ENCODE measurements at regions not wholly inside any gene's neighbourhood (a gene's known extent, or its start where the extent isn't known, plus 50 kb on each side); places are given as distances from the start of the nearest gene placed in this dataset.

DNA sequence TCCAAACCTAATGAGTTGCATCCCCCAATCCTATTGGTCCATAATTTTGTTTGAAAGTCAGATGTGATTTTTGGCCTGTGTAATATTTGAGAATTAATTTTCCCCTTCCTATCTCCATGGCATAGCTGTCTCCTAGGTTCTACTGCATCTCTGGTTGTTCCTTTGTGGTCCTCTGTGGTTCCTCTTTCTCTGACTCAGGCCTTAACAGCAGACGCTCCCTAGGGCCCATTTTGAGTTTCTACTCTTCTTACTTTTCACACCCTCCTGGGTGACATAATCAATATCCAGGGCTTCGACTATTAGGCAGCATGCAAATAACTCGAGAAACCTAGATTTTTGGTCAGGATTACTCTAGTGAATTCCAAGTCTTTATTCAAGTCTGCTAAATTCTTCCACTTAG is 160.7 kb downstream of the RFC3 start:
- Histone ChIP-seq H3K27me3 (ENCODE audit: low read depth, low read length) (no peaks in the 10 kb centered on the region), H3K4me3 (ENCODE audit: low read depth in 1 of 2, low read length in 2 of 2) (no peak overlapping the region), H3K27ac (ENCODE audit: low read length) (no peak overlapping the region), H3K4me1 (ENCODE audit: control insufficient read depth in 1 of 2, insufficient read depth in 2 of 2, low read length in 2 of 2) (no peaks in the 10 kb centered on the region), H3K9me3 (ENCODE audit: control insufficient read depth in 1 of 2, low read length in 2 of 2) (no peaks in the 10 kb centered on the region), H3K36me3 (ENCODE audit: control insufficient read depth in 1 of 2, insufficient read depth in 2 of 2, low read length in 2 of 2) (no peaks in the 10 kb centered on the region)

DNA sequence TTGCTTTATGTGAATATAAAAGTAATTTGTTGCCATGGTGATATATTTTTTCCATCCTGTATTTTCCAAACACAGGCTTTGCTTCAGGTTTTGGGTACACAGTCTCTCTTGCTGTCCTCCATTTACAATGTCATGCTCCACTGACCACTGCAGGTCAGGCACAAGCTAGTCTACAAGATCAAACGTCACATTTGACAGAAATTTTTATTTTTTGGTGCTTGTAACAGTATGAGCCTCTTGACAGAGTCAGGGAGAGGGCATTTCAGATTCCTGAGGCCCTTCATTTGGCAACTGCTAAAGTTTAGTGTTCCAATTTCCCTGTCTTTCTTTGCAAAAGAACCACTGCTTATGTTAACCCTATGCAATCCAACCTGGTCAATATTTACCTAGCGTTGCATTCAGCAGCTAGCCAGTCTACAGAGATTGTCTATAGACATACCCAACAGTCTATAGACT is 175.0 kb downstream of the RFC3 start:
- no peak overlapping the region for H3K27ac ChIP-seq (ENCODE audit: low read length)

DNA sequence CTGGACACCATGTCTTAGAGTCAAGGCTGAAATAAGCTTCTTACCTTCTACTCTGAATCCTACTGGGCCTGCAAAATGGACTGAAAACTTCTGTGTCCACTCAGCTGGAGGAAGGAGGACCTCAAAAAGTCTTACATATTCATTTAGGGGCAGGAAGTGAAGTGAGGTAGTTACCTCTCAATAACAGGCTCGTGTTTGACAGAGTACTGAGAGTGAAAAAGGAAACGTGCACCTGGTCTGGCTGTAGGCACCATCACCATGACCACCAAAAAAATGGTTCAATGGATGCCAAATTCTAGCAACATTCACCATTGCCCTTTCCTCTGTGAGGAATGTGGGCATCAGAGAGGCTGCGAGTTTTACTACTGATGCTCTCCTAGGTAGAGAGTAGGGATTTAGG is 176.2 kb downstream of the RFC3 start:
- no peaks in the 10 kb centered on the region for H3K36me3 ChIP-seq (ENCODE audit: control insufficient read depth in 1 of 2, insufficient read depth in 2 of 2, low read length in 2 of 2)
- no peak overlapping the region for H3K27ac ChIP-seq (ENCODE audit: low read length)
- H3K27me3 ChIP-seq (ENCODE audit: low read depth, low read length): no peaks in the 10 kb centered on the region
- no peaks in the 10 kb centered on the region for H3K9me3 ChIP-seq (ENCODE audit: control insufficient read depth in 1 of 2, low read length in 2 of 2)
- peaks cover 0 to under 1% of the 10 kb centered on the region in 2 donors for H3K4me1 ChIP-seq (ENCODE audit: control insufficient read depth in 1 of 2, insufficient read depth in 2 of 2, low read length in 2 of 2)
- H3K4me3 ChIP-seq (ENCODE audit: low read depth in 1 of 2, low read length in 2 of 2): no peak overlapping the region

More for the DNA sequence above, 175.0 kb downstream of the RFC3 start:
- H3K4me3 ChIP-seq (ENCODE audit: low read depth in 1 of 2, low read length in 2 of 2): no peak overlapping the region
- H3K9me3 ChIP-seq (ENCODE audit: control insufficient read depth in 1 of 2, low read length in 2 of 2): no peaks in the 10 kb centered on the region
- no peaks in the 10 kb centered on the region for H3K4me1 ChIP-seq (ENCODE audit: control insufficient read depth in 1 of 2, insufficient read depth in 2 of 2, low read length in 2 of 2)
- H3K27me3 ChIP-seq (ENCODE audit: low read depth, low read length): no peaks in the 10 kb centered on the region
- H3K36me3 ChIP-seq (ENCODE audit: control insufficient read depth in 1 of 2, insufficient read depth in 2 of 2, low read length in 2 of 2): no peaks in the 10 kb centered on the region

DNA sequence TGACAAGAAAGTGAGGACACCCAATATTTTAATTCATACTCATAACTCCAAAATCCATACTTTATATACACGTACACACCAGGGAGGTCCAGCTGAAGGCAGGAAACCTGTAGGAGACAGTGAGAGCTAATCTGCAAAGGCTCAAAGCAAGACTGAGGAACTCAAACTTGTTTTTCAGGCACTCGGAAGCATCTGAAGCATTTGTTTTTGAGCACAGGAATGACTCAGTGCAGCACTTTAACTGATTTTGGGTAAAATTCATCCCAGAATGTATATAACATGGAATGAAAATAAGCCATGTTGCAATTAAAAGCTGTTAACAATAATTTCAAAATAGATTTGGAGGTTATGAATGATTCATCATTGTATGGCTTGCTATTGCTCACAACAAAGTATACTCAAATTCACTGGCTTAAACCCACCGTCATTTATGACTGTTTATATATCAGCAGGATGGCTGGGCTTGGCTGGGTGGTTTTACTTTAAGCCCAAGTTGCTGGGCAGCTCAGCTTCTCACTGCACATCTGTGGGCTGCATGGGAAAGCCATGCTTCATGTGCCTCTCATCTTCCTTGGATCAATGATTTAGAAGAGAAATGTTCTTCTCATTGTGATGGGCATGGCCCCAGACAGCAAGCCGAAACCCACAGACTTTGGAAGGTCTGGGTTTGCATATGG is 177.0 kb downstream of the RFC3 start:
- Histone ChIP-seq H3K4me1 (ENCODE audit: control insufficient read depth in 1 of 2, insufficient read depth in 2 of 2, low read length in 2 of 2) (peaks cover 0 to 8% of the 10 kb centered on the region in 2 donors), H3K4me3 (ENCODE audit: low read depth in 1 of 2, low read length in 2 of 2) (no peak overlapping the region), H3K27ac (ENCODE audit: low read length) (no peak overlapping the region), H3K9me3 (ENCODE audit: control insufficient read depth in 1 of 2, low read length in 2 of 2) (no peaks in the 10 kb centered on the region), H3K36me3 (ENCODE audit: control insufficient read depth in 1 of 2, insufficient read depth in 2 of 2, low read length in 2 of 2) (no peaks in the 10 kb centered on the region), H3K27me3 (ENCODE audit: low read depth, low read length) (no peaks in the 10 kb centered on the region)

DNA sequence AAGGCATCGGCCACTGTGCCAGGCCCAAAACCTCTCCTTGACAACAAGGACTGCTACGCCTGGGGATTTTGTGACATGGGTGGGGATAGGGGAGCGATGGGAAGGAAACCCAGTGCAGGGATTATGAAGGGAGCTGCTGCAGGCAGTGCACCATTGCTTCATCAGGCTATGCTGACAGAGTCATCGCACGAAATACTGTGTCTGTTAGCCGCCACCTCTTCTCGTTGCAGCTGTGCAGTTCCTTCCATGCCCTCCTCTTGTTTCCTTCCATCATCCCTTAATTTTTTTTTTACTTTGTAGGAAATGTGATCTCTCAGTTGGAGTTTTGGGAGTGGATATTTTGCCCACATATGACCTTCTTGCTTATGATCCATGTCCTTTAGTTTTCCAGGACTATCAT is 178.7 kb downstream of the RFC3 start:
- Histone ChIP-seq H3K27me3 (ENCODE audit: low read depth, low read length) (no peaks in the 10 kb centered on the region), H3K4me3 (ENCODE audit: low read depth in 1 of 2, low read length in 2 of 2) (no peak overlapping the region), H3K4me1 (ENCODE audit: control insufficient read depth in 1 of 2, insufficient read depth in 2 of 2, low read length in 2 of 2) (peaks cover 0 to 14% of the 10 kb centered on the region in 2 donors), H3K27ac (ENCODE audit: low read length) (no peak overlapping the region), H3K36me3 (ENCODE audit: control insufficient read depth in 1 of 2, insufficient read depth in 2 of 2, low read length in 2 of 2) (no peaks in the 10 kb centered on the region), H3K9me3 (ENCODE audit: control insufficient read depth in 1 of 2, low read length in 2 of 2) (no peaks in the 10 kb centered on the region)

DNA sequence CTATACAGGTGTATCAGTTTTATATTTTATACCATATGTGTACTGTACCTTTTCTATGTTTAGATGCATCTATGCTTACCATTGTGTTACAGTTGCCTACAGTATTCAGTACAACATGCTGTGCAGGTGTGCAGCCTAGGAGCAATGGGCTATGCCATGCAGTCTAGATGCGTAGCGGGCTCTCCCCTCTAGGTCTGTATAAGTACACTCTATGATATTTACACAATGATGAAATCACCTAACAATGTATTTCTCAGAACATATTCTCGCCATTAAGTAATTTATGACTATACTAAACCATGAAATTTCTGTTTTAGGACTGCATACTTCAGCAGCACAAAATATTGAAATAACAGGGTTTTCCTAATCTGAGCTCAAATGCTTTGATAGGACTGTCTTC is 179.6 kb downstream of the RFC3 start:
- no peaks in the 10 kb centered on the region for H3K9me3 ChIP-seq (ENCODE audit: control insufficient read depth in 1 of 2, low read length in 2 of 2)
- no peaks in the 10 kb centered on the region for H3K36me3 ChIP-seq (ENCODE audit: control insufficient read depth in 1 of 2, insufficient read depth in 2 of 2, low read length in 2 of 2)
- H3K4me3 ChIP-seq (ENCODE audit: low read depth in 1 of 2, low read length in 2 of 2): no peak overlapping the region
- H3K4me1 ChIP-seq (ENCODE audit: control insufficient read depth in 1 of 2, insufficient read depth in 2 of 2, low read length in 2 of 2): peaks cover 0 to 14% of the 10 kb centered on the region in 2 donors
- H3K27ac ChIP-seq (ENCODE audit: low read length): no peak overlapping the region
- no peaks in the 10 kb centered on the region for H3K27me3 ChIP-seq (ENCODE audit: low read depth, low read length)

DNA sequence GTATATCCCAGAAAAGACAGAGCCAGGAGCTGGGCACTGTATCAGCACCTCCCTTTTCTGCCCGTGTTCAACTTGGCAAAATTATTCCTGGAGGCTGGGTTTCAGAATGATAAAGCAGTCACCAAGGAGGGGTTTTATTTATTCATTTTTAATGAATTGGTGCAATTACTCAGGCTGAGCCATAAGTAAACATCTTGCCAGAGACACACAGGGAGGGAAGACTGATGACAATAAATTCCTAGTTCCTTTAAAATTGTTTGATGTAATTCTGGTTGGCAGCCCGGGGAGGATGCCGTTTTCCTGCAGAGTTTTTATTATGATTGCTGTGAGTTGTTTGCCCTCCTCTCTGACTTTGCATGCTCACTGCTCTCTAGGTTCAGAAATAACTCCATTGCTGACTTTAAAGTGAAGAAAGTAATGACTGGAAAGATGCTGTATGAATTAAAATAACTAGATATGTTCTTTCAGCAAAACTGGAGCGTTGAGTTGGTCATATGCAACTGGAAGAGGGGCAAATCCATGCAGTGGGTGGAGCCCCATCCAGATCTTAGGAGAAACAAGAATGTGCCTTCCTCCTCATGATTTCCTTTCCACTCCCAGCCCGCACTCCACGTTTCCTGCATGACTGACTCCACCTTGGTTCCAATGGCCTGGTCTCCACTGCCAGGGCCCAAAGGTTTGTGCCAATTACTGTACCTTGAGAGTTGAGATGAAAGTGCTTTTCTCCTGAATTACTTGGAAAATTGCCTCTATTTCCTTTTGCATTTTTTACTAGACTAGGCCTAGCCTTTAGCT is 182.1 kb downstream of the RFC3 start:
- Histone ChIP-seq H3K27me3 (ENCODE audit: low read depth, low read length) (no peaks in the 10 kb centered on the region), H3K4me1 (ENCODE audit: control insufficient read depth in 1 of 2, insufficient read depth in 2 of 2, low read length in 2 of 2) (peaks cover 0 to 14% of the 10 kb centered on the region in 2 donors), H3K36me3 (ENCODE audit: control insufficient read depth in 1 of 2, insufficient read depth in 2 of 2, low read length in 2 of 2) (no peaks in the 10 kb centered on the region), H3K4me3 (ENCODE audit: low read depth in 1 of 2, low read length in 2 of 2) (no peak overlapping the region), H3K9me3 (ENCODE audit: control insufficient read depth in 1 of 2, low read length in 2 of 2) (no peaks in the 10 kb centered on the region), H3K27ac (ENCODE audit: low read length) (no peak overlapping the region)

DNA sequence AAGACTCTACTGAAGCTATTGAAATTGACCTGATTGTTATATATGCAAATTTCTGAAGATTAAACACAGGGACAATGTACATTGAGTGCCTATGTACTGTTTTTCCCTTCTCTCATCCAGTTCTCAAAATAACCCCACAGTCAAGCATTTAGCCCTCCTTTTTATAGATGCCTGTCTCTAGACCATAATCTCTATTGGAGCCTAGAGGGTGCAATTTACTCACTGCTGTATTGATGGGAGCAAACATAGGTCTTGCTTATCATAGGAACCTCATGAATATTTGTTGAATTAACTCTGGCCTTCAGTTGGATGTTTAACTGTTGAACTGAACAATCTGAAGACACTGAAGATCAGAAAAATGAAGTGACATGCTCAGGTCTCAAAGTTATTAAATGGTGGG is 183.0 kb downstream of the RFC3 start:
- Histone ChIP-seq H3K4me1 (ENCODE audit: control insufficient read depth in 1 of 2, insufficient read depth in 2 of 2, low read length in 2 of 2) (peaks cover 0 to 14% of the 10 kb centered on the region in 2 donors), H3K4me3 (ENCODE audit: low read depth in 1 of 2, low read length in 2 of 2) (no peak overlapping the region), H3K27ac (ENCODE audit: low read length) (no peak overlapping the region), H3K9me3 (ENCODE audit: control insufficient read depth in 1 of 2, low read length in 2 of 2) (no peaks in the 10 kb centered on the region), H3K27me3 (ENCODE audit: low read depth, low read length) (no peaks in the 10 kb centered on the region), H3K36me3 (ENCODE audit: control insufficient read depth in 1 of 2, insufficient read depth in 2 of 2, low read length in 2 of 2) (no peaks in the 10 kb centered on the region)

DNA sequence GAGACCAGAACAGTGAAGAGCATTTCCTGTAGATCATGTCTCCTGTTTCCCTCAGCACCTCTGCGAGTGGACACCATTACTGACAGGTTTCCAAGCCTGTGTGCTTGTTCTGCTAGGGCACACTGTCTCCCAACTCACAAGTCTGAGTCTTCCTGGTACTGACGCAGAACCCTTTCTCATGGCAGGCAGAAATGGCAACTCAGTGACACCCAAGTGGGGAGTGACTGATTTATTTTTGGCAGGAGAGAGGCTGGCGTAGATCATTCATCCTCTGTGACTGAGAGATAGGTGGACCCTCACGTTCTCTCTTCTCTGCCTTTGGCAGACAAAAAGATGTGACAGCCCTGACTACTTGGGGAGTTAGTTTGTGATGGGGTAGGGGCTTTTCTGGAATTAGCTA is 183.4 kb downstream of the RFC3 start:
- no peaks in the 10 kb centered on the region for H3K27me3 ChIP-seq (ENCODE audit: low read depth, low read length)
- no peak overlapping the region for H3K4me3 ChIP-seq (ENCODE audit: low read depth in 1 of 2, low read length in 2 of 2)
- no peaks in the 10 kb centered on the region for H3K9me3 ChIP-seq (ENCODE audit: control insufficient read depth in 1 of 2, low read length in 2 of 2)
- H3K27ac ChIP-seq (ENCODE audit: low read length): no peak overlapping the region
- H3K36me3 ChIP-seq (ENCODE audit: control insufficient read depth in 1 of 2, insufficient read depth in 2 of 2, low read length in 2 of 2): no peaks in the 10 kb centered on the region
- H3K4me1 ChIP-seq (ENCODE audit: control insufficient read depth in 1 of 2, insufficient read depth in 2 of 2, low read length in 2 of 2): peaks cover 0 to 14% of the 10 kb centered on the region in 2 donors

DNA sequence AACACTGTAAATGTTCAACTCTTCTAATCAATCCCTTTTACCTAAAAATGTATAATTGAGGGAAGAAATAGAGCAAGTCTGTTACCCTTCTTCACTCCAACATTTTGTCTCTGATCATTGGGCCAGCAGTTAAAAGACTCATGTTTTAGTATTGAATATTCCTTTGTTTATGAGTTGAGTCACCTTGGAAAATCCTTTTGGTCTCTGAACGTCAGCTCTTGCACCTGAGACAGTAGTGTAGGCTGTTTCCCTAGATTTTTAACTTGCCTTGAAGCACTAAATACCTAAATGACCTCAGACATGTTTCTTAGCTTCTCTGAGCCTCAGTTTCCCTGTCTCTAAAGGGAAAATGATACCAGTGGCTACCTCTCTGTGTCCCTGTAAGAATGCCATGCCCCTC is 184.2 kb downstream of the RFC3 start:
- no peaks in the 10 kb centered on the region for H3K27me3 ChIP-seq (ENCODE audit: low read depth, low read length)
- no peak overlapping the region for H3K27ac ChIP-seq (ENCODE audit: low read length)
- H3K4me3 ChIP-seq (ENCODE audit: low read depth in 1 of 2, low read length in 2 of 2): no peak overlapping the region
- no peaks in the 10 kb centered on the region for H3K36me3 ChIP-seq (ENCODE audit: control insufficient read depth in 1 of 2, insufficient read depth in 2 of 2, low read length in 2 of 2)
- H3K9me3 ChIP-seq (ENCODE audit: control insufficient read depth in 1 of 2, low read length in 2 of 2): no peaks in the 10 kb centered on the region
- peaks cover 0 to 14% of the 10 kb centered on the region in 2 donors for H3K4me1 ChIP-seq (ENCODE audit: control insufficient read depth in 1 of 2, insufficient read depth in 2 of 2, low read length in 2 of 2)

DNA sequence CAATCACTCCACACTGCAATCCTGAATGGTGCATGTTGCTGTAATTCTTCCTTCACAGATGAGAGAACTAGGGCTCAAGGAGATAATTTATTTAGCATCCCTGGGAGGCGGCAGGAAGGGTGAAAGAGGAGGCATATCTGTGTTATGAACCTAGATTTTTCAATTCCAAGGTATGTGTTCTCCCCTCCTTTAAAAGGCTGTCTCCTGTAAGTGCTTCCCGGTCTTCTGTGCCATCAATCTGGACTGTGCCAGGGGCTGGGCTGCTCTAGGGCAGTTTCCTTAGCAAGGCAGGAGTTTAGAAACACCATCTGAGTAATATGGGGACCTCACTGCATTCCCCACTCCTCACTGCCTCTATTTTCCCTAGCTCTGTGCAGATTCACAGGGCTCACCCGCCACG is 185.0 kb downstream of the RFC3 start:
- Histone ChIP-seq H3K4me1 (ENCODE audit: control insufficient read depth in 1 of 2, insufficient read depth in 2 of 2, low read length in 2 of 2) (peaks cover 0 to 14% of the 10 kb centered on the region in 2 donors), H3K27me3 (ENCODE audit: low read depth, low read length) (no peaks in the 10 kb centered on the region), H3K36me3 (ENCODE audit: control insufficient read depth in 1 of 2, insufficient read depth in 2 of 2, low read length in 2 of 2) (no peaks in the 10 kb centered on the region), H3K9me3 (ENCODE audit: control insufficient read depth in 1 of 2, low read length in 2 of 2) (no peaks in the 10 kb centered on the region), H3K27ac (ENCODE audit: low read length) (no peak overlapping the region), H3K4me3 (ENCODE audit: low read depth in 1 of 2, low read length in 2 of 2) (no peak overlapping the region)
